ENCODE measurements at regions not wholly inside any gene's neighbourhood (a gene's known extent, or its start where the extent isn't known, plus 50 kb on each side); places are given as distances from the start of the nearest gene placed in this dataset.

GRCh38 chr5:87948486-87948885 lies 320.2 kb downstream of the TMEM161B start:
- DNase-seq: no peak

GRCh38 chr5:87946271-87946670 lies 322.4 kb downstream of the TMEM161B start:
- DNase-seq: no peak

GRCh38 chr5:87945286-87945650 lies 323.4 kb downstream of the TMEM161B start:
- DNase-seq: no peak

GRCh38 chr5:87944553-87945285 lies 323.9 kb downstream of the TMEM161B start:
- DNase-seq: no peak

GRCh38 chr5:87940775-87941174 lies 327.9 kb downstream of the TMEM161B start:
- no peak for DNase-seq

- no peak for DNase-seq
Observed at GRCh38 chr5:87936667-87937066, 332.0 kb downstream of the TMEM161B start.

- DNase-seq: no peak
Observed at GRCh38 chr5:87924436-87924835, 344.2 kb downstream of the TMEM161B start.

GRCh38 chr5:87916320-87916719 lies 352.3 kb downstream of the TMEM161B start:
- no peak for DNase-seq

- no peak for DNase-seq
Observed at GRCh38 chr5:87912419-87912818, 356.2 kb downstream of the TMEM161B start.

- DNase-seq: no peak
Observed at GRCh38 chr5:87909382-87909781, 359.3 kb downstream of the TMEM161B start.

- no peak for DNase-seq
Observed at GRCh38 chr5:87906962-87907361, 361.7 kb downstream of the TMEM161B start.

GRCh38 chr5:87900419-87900818 lies 368.2 kb downstream of the TMEM161B start:
- no peak for DNase-seq

- DNase-seq: no peak
Observed at GRCh38 chr5:87899721-87900131, 368.9 kb downstream of the TMEM161B start.

GRCh38 chr5:87899208-87899661 lies 369.4 kb downstream of the TMEM161B start:
- no peak for DNase-seq

- no peak for DNase-seq
Observed at GRCh38 chr5:87898574-87898973, 370.1 kb downstream of the TMEM161B start.

GRCh38 chr5:87888139-87888538 lies 380.5 kb downstream of the TMEM161B start:
- DNase-seq: no peak

- DNase-seq: no peak
Observed at GRCh38 chr5:87887247-87887646, 381.4 kb downstream of the TMEM161B start.

- no peak for DNase-seq
Observed at GRCh38 chr5:87886164-87886563, 382.5 kb downstream of the TMEM161B start.

- no peak for DNase-seq
Observed at GRCh38 chr5:87885758-87886157, 382.9 kb downstream of the TMEM161B start.

GRCh38 chr5:87877495-87877894 lies 391.1 kb downstream of the TMEM161B start:
- DNase-seq: no peak

GRCh38 chr5:87877023-87877422 lies 391.6 kb downstream of the TMEM161B start:
- DNase-seq: no peak

- no peak for DNase-seq
Observed at GRCh38 chr5:87876616-87877015, 392.0 kb downstream of the TMEM161B start.

GRCh38 chr5:87872986-87873385 lies 395.7 kb downstream of the TMEM161B start:
- no peak for DNase-seq

GRCh38 chr5:87868792-87869191 lies 399.9 kb downstream of the TMEM161B start:
- DNase-seq: no peak

GRCh38 chr5:87867281-87867680 lies 401.4 kb downstream of the TMEM161B start:
- DNase-seq: no peak

Data from CD4-positive, alpha-beta T cell treated with Interleukin-17A for 4 hours (primary cell).